ENCODE measurements at regions not wholly inside any gene's neighbourhood (a gene's known extent, or its start where the extent isn't known, plus 50 kb on each side); places are given as distances from the start of the nearest gene placed in this dataset.

DNA sequence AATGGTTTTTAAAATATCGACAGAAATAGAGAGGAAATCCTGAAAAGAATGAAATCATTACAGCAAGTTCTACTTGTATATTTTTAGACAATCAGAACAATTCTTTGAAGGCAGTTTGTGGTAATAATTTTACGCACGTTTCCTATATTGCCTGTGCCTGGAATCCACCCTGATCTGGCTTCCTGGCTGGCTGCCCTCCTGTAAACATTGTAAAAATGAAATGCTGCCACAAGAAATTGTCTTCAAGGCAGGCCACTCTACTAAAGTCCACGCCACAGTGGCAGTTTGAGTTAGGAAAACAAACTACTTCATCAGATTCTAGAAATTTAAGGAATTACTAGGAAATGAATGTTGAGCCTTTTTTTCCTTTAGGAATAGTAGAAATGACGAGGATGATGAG is 454.5 kb upstream of the NR5A2 start:
- TF ChIP-seq, protein P1, sequence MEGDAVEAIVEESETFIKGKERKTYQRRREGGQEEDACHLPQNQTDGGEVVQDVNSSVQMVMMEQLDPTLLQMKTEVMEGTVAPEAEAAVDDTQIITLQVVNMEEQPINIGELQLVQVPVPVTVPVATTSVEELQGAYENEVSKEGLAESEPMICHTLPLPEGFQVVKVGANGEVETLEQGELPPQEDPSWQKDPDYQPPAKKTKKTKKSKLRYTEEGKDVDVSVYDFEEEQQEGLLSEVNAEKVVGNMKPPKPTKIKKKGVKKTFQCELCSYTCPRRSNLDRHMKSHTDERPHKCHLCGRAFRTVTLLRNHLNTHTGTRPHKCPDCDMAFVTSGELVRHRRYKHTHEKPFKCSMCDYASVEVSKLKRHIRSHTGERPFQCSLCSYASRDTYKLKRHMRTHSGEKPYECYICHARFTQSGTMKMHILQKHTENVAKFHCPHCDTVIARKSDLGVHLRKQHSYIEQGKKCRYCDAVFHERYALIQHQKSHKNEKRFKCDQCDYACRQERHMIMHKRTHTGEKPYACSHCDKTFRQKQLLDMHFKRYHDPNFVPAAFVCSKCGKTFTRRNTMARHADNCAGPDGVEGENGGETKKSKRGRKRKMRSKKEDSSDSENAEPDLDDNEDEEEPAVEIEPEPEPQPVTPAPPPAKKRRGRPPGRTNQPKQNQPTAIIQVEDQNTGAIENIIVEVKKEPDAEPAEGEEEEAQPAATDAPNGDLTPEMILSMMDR (IDR thresholded peaks at IDR 0.05; ENCODE audit: low read depth, low read length, missing control alignments), result no peak
- in situ Hi-C loops (cut with HindIII; ENCODE audit: low sequenced_read_pairs), result no loop called here
- DNase-seq (ENCODE audit: low read depth), result no peak

DNA sequence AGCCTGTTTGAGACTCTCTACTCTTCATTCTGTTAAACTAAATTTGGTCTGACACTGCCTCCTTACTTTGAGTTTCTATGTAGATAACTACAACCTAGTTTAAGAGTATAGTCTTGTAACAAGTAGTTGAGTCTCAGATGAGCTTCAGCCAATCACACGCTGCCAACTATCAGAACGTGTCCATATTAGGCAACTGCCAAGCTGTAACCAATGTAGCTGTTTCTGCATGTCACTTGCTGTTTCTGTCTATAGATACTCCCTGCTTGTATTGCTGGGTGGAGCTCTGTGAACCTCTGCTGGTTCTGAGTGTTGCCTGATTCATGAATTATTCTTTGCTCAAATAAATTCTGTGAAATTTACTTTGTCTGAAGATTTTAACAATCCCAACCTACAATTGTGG is 452.6 kb upstream of the NR5A2 start:
- H3K4me3 ChIP-seq (ENCODE audit: low read depth, low read length), result no peak overlapping the region
- TF ChIP-seq, protein P1 (IDR thresholded peaks at IDR 0.05; ENCODE audit: low read depth, low read length, missing control alignments), result no peak
- in situ Hi-C loops (cut with HindIII; ENCODE audit: low sequenced_read_pairs), result no loop called here
- no peak for DNase-seq (ENCODE audit: low read depth)

More for the DNA sequence above, 454.5 kb upstream of the NR5A2 start:
- no peak overlapping the region for H3K4me3 ChIP-seq (ENCODE audit: low read depth, low read length)

DNA sequence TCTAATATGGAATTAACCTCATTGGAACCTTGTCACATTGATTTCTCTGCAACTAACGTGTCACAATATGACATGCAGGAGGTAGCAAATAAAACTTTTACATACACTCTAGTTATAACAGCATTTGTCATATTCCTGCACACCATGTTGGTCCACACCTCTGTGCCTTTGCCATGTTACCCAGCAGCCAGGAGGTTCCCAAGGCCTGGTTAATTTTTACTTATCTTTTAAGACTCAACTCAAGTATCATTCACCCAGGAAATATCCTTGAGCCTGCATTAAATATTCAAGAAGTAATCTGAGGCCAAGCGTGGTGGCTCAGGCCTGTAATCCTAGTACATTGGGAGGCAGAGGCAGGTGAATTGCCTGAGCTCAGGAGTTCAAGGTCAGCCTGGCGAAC is 447.2 kb upstream of the NR5A2 start:
- TF ChIP-seq, protein P1 (IDR thresholded peaks at IDR 0.05; ENCODE audit: low read depth, low read length, missing control alignments), result no peak
- no peak overlapping the region for H3K4me3 ChIP-seq (ENCODE audit: low read depth, low read length)
- in situ Hi-C loops (cut with HindIII; ENCODE audit: low sequenced_read_pairs), result no loop called here
- no peak for DNase-seq (ENCODE audit: low read depth)

DNA sequence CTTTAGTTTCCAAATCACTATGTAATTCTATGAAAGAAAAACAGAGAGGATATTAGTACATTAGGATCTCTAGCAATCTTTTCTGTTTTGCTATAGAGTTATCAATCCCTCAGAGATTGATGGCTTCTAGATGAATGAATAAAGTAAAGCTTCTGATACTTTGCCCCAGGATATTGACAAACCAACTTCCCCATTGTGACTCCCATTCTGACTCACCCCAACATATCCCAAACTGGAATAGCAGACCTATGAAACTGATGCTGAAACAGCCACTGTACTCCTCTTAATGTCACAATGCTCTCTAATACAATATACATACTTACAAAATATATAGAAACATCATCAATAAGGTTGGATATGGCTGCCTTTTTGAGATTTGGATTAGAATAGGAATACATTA is 442.1 kb upstream of the NR5A2 start:
- in situ Hi-C loops (cut with HindIII; ENCODE audit: low sequenced_read_pairs), result no loop called here
- DNase-seq (ENCODE audit: low read depth), result no peak
- TF ChIP-seq, protein P1 (IDR thresholded peaks at IDR 0.05; ENCODE audit: low read depth, low read length, missing control alignments), result no peak
- H3K4me3 ChIP-seq (ENCODE audit: low read depth, low read length), result no peak overlapping the region

DNA sequence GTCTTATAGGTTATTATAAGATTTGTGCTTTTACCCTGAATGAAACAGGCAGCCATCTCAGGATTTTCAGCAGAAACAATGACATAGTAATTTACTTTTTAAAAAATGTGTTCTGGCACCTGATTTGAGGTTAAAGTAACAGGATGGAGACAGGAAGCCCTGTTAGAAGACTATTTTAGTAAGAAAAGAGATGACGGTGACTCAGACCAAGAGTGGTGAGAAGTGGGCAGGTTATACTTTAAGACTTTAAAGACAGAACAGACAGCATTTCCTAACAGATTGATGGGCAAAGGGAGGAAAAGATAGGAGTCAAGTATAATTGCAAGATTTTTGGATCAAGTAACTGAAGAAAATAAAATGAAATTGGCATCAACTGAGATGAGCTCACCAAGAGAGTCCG is 436.8 kb upstream of the NR5A2 start:
- in situ Hi-C loops (cut with HindIII; ENCODE audit: low sequenced_read_pairs), result no loop called here
- no peak for DNase-seq (ENCODE audit: low read depth)
- TF ChIP-seq, protein P1 (IDR thresholded peaks at IDR 0.05; ENCODE audit: low read depth, low read length, missing control alignments), result no peak
- H3K4me3 ChIP-seq (ENCODE audit: low read depth, low read length), result no peak overlapping the region

DNA sequence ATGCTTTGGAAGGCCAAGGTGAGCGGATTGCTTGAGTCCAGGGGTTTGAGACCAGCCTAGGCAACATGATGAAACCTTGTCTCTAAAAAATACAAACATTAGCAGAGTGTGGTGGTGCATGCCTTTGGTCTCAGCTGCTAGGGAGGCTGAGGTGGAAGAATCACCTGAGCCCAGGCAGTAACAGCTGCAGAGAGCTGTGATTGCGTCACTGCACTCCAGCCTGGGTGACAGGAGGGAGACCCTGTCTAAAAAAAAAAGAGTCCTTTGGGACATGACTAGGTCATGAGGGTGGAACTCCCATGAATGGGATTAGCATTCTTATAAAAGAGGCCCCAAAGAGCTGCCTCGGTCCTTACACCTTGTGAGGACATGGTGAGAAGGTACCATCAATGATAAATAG is 436.0 kb upstream of the NR5A2 start:
- no peak for DNase-seq (ENCODE audit: low read depth)
- in situ Hi-C loops (cut with HindIII; ENCODE audit: low sequenced_read_pairs), result no loop called here

More for the DNA sequence above, 436.0 kb upstream of the NR5A2 start:
- TF ChIP-seq, protein P1 (IDR thresholded peaks at IDR 0.05; ENCODE audit: low read depth, low read length, missing control alignments), result no peak
- H3K4me3 ChIP-seq (ENCODE audit: low read depth, low read length), result no peak overlapping the region
